SK-MEL-5 (cell line): ENCODE measurements at regions not wholly inside any gene's neighbourhood (a gene's known extent, or its start where the extent isn't known, plus 50 kb on each side); places are given as distances from the start of the nearest gene placed in this dataset.
"Not testable (repeated sequence)": the region's sequence is repeated elsewhere in the genome, so short reads cannot be mapped to it uniquely, and the experiment has no call there.

Experiments
- DNase-seq: peaks from one replicate; pipeline ENCODE4 v3.0.0-alpha.2; 2016; ENCODE audit warnings: low read depth, low spot score
- in situ Hi-C: cut with HindIII; loops from 2 replicates; pipeline ENCODE4 v1.10.0; 2016; ENCODE audit warnings: low sequenced_read_pairs, high pct_unique_total_duplicates, low pct_unique_long_range_greater_than_20kb

DNA sequence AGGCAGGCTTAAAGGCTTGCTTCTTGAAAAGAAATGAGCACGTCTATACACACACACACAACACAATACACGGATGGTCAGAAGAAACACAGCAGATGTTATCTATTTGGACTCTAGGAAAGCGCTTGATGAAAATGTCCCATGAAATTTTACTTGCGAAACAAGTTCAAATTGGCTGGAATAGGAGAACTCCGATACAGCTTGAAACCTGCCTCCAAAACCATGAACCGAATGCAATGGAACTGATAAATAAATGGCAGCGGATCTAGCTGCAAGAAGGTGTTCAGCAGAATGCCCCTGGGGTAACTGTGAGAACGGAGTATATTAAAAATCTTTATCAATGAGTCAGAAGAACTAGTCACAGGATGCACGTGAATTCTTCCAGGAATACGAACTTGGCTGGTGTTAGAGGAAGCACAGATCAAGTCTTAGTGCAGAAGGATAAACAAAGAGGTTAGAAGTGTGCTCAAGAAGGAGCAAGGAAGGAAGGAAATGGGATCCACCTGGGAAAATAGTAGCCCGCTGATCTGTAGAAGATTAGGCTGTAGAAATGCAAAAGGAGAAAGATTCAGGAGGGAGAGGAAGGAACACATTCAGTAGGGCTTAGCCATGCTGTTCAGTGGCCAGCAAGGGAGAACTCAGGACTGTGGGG, 142.0 kb upstream of the PRKCQ start:
- DNase-seq = no peak
- in situ Hi-C loops = no loop called here

DNA sequence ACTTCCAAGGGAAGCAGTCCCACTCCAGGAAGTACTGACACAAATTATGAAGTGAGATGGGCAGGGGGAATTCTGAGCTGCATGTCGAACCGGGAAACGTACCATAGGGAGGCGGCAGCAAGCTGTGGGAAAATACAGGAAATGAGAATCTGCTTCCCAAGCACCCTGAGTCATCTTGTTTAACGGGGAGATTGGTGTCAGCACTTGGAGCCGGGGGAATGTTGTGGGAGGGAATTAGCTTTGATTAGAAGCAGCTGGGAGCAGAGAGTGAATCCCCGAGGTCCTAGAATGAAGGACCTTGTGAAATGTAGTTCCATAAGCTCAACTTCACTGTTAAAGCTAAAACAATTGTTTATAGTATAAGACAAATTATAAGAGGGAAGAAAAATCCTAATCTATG, 141.4 kb upstream of the PRKCQ start:
- in situ Hi-C loops = no loop called here
- DNase-seq = no peak

GRCh38 chr10:6719561-6719960, 139.5 kb upstream of the PRKCQ start:
- DNase-seq = no peak
- in situ Hi-C loops = no loop called here

GRCh38 chr10:6718550-6718949, 138.5 kb upstream of the PRKCQ start:
- in situ Hi-C loops = no loop called here
- no peak for DNase-seq

DNA sequence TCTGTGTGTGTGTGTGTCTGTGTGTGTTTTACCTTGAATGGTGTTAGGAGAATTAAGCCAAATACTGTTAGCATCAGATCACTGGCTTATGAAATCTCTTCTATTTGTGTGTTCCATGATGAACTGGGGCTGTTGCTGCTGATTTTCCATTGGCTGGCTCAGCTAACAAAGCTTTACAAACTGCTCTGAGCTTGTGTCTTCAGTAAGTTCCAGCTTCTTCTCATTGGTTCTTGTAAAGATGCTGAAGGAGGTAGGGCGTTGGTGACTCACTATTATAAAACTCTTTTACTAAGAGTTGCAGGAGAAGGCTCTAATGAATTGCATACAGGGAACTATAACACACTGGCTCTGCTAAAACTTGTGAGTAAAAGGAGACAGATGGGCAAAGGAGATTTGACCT, 136.4 kb upstream of the PRKCQ start:
- no peak for DNase-seq
- in situ Hi-C loops = no loop called here

GRCh38 chr10:6713716-6714115, 133.6 kb upstream of the PRKCQ start:
- DNase-seq = no peak
- in situ Hi-C loops = no loop called here

DNA sequence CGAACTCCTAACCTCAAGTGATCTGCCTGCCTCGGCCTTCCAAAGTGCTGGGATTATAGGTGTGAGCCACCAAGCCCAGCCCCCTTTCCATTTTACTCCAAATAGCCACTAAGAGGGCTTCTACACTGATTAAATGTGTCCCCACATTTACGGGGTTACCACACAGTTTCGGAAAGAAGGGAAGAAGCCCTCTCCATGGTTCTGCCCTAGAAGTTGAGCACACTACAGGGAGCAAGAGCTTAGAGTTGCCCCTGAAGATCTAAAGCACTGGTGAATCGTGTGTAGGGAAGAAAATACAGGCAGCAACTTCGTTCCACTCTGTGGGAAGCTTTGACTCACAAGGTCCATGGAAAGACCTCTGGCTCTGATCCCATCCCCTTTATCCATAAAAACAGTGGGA, 133.0 kb upstream of the PRKCQ start:
- no peak for DNase-seq
- in situ Hi-C loops = no loop called here

DNA sequence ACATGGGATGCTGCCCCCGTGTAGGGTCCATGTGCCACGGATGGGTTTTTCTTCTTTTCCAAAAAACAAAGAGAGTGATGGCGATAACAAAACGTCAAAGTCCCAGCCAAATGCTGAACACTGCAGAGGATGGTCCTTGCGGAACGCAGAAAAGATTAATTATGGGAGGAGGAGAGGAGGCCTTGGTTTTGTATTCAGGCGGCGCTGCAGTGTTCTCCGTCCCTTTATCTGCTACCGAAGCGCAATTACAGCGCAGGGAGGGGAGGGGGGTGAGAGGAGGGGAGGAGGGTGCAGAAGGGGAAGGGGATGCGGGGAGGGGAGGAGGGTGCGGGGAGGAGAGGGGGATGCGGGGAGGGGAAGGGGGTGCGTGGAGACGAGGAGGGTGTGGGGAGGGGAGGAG, 131.8 kb upstream of the PRKCQ start:
- in situ Hi-C loops = no loop called here
- DNase-seq = no peak

DNA sequence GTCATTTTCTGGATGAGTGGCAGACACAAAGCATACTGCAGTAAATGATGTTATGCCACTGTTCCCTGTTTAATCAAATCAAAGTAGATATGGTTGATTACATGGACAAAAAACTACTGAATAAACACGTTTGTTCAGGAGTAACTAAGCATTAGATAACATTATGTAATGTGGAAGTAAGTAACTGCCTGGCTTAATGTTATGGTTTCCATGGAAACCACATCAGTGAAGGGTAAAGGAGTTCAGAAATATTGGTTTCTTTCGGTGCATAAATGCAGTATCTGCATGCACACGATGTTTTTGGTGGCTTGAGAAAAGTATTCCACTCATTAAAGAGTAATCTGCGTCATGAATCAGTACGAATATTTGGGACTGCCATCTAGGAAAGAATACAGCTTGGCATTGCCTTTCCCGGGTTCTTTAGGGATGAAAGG, 131.3 kb upstream of the PRKCQ start:
- no peak for DNase-seq
- in situ Hi-C loops = no loop called here

- DNase-seq = no peak
- in situ Hi-C loops = no loop called here
These were observed 127.3 kb upstream of the PRKCQ start for GRCh38 chr10:6707352-6707751.

- in situ Hi-C loops = no loop called here
- no peak for DNase-seq
These were observed 126.6 kb upstream of the PRKCQ start for GRCh38 chr10:6706725-6707124.

- in situ Hi-C loops = no loop called here
- no peak for DNase-seq
These were observed 124.8 kb upstream of the PRKCQ start for GRCh38 chr10:6704896-6705295.

DNA sequence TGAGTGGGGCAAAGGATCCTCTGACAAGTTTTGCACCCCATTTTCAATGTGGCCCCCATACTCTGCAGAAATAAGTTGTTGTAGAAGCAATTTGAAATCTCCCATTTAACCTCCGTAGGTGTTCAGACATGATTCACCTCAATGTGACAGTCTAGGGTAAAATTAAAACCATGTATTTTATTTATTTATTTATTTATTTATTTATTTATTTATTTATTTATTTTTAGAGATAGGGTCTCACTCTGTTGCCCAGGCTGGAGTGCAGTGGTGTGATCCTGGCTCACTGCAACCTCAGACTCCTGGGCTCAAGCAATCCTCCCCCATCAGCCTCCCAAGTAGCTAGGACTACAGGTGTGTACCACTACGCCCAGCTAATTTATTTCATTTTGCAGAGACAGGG, 122.8 kb upstream of the PRKCQ start:
- in situ Hi-C loops = not testable (repeated sequence)

DNA sequence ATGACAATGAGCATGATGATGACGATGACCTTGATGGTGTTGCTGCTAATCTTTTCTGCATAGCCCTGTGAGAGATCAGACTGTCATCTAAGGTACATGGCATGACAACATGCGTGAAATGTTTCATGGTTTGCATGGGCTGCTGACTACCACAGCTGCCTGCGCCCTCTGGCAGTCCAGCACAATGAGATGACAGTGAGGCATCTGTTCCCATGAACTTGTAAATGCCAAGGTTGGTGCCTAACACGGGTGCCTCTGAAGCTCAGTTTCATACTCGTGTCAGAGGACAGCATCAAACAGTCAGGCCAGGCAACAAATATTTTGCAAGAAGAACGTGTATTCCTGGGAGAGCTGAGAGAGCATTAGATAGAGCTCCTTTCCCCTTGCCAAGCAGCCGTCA, 122.0 kb upstream of the PRKCQ start:
- DNase-seq = no peak
- in situ Hi-C loops = no loop called here

More for the DNA sequence above, 122.8 kb upstream of the PRKCQ start:
- DNase-seq = not testable (repeated sequence)

- in situ Hi-C loops = no loop called here
- no peak for DNase-seq
These were observed 121.2 kb upstream of the PRKCQ start for GRCh38 chr10:6701289-6701688.

GRCh38 chr10:6700066-6700465, 120.0 kb upstream of the PRKCQ start:
- no peak for DNase-seq
- in situ Hi-C loops = no loop called here

DNA sequence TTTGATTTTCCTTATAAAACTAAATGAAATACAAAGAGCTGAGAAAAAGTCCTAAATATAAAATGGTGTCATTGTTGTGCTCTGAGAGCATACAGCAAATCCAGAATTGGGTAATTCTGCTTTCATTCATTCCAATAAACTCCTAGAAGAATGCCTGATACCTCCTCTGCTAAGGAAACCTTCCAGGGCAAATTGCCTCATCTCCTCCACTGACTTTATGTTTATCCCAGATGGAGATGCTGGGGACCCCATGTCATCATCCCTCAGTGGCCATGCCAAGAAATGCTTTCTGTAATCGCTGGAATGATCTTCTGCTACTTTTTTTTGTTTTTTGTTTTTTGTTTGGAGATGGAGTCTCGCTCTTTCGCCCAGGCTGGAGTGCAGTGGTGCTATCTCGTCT, 119.3 kb upstream of the PRKCQ start:
- in situ Hi-C loops = no loop called here

DNA sequence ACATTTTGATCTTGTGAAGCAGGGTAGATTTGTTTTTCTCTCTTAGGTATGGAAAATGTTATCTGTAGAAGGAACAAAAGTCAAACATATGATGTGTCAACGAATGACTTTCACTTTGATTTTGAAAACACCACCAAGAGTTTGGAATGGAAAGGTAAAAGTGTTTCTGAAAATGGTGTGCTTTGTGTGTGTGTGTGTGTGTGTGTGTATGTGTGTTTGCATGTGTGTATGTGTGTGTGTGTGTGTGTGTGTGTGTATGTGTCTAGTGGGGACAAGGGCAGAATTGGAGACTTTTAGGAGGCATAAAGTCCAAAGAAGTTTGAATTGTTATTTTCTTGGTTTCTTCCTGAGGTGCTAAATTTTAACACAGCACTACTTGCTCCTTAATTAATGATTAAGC, 115.4 kb upstream of the PRKCQ start:
- DNase-seq = no peak
- in situ Hi-C loops = no loop called here

More for the DNA sequence above, 119.3 kb upstream of the PRKCQ start:
- no peak for DNase-seq

GRCh38 chr10:6694447-6695140, 114.5 kb upstream of the PRKCQ start:
- in situ Hi-C loops = no loop called here
- DNase-seq = no peak
